Activated CD4-positive, CD25-positive, alpha-beta regulatory T cell treated with anti-CD3 and anti-CD28 coated beads, Interleukin-2, amount 50 U/mL, for 24 hours (primary cell): ENCODE measurements at regions not wholly inside any gene's neighbourhood (a gene's known extent, or its start where the extent isn't known, plus 50 kb on each side); places are given as distances from the start of the nearest gene placed in this dataset.

Source experiments
- ATAC-seq, 2 donors: fragments of 150-1000 bp; cut with Tn5 transposase; one replicate each; pipeline ENCODE4 v1.10.0; 2021; ENCODE audit warnings: mild to moderate bottlenecking in 1 of 2, moderate library complexity in 1 of 2

DNA sequence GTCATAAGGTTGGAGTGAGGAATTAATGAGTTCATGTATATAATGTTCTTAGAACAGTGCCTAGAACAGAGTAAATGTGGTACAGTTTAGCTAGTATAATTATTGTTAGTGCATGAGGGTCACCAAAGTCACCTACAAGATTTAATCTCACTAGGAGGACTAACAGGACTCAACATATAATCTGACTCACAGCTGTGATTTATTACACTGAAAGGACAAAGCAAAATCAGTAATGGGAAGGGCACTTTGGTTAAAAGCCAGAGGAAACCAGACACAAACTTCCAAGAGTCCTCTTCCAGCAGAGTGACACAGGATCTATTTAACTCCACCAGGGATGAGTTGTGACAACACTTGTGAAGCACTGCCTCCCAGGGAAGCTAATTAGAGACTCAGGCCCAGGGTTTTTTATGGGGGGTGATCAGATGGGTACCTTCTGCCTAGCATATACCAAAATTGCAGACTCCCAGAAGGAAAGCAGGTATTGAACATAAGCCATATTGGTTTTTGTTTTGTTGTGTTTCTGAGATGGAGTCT lies 341.2 kb upstream of the DACH1 start:
- no peak for ATAC-seq

GRCh38 chr13:72205773-72206172 lies 338.8 kb upstream of the DACH1 start:
- ATAC-seq, result no peak

DNA sequence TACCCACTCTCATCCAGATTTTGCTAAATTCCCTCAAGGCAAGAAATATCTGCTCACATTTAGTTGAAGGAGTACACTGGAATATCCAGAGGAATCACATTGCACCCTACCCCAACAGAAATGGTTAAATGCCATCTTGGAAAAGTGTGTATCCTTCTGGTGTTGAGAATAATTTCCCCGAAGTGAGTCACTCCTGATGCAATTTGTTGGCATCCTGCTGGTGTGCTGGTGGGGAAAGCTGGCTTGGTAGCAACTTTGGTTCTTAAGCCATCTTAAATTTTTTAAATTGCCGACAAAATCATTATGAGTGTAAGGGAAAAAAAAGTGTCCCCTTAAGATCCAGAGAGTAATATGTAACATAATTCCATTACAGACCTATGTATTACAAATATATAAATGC lies 337.3 kb upstream of the DACH1 start:
- no peak for ATAC-seq

GRCh38 chr13:72201726-72202125 lies 334.7 kb upstream of the DACH1 start:
- ATAC-seq, result no peak

DNA sequence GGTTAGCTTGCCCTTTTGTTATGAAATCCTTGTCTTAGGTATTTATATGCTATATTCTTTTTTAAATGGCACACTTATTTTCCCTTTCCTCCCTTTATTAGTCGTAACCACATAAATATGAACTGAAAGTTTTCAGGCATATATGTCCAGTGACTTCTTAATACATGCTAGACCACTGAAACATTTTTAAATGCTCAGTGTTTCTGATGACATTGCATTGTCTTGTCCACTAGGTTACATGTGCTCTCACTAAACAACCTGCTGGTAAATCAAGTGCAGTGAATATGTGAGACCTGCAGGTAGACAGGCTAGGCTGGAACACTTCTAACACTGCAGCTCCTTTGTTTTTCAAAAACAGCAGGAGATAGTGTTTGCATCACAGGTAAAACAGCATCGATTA lies 332.6 kb upstream of the DACH1 start:
- ATAC-seq, result no peak

DNA sequence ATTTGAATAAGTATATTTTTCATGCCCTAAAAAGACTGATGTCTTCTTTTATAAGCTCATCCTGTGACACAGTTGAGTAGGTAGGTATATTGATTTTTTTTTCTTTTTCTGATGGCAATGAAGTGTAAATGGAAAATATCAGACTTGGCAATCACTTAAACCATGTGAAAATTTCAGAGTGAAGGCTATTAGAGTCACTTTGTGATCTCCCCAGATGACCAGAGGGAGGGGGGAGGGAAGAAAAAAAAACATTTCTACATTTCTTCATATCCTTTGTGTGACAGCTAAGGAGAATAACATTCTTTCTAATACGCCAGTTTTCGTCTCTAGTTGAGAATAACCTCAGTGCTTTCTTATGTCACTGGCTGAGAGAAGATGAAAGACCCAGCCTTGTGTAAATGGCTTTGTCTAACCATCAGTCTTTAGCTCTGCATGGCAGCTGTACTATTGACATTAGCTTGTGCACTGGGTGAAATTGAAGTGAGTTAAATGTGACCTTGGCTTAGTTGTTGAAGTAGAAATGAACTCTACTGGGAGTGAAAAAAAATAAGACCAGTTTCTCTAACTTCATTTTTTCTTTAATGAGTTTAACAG lies 332.1 kb upstream of the DACH1 start:
- no peak for ATAC-seq

- no peak for ATAC-seq
Measured at GRCh38 chr13:72198042-72198441, 331.0 kb upstream of the DACH1 start.

DNA sequence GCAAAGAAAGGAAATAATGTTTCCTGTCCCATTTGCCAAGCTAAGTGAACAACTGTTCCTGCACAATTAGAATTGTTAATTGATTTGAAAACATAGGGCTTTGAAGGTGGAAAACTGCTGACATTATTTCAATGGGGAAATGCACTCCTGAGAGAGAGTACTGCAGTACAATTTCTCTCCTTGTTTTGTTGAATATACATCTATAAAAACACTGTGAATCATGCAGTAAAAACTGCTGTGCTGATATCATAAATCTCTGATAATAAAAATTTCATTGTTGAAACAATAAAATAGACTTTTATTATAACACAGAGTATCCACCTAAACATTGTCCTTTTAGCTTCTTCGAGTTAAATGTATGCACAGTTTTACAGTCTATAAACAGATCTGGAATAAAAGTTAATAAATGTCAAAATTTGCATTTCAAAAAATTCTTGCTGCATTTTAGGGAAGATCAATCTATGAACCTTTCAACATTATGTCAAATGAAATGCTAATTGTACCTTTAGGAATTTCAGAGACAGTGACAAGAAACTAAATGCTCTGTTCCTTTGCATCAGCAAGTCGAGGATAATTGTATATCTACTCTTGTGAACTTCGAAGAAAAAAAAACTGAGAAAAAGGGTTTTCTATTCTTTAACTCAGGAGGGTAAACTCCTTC lies 328.2 kb upstream of the DACH1 start:
- no peak for ATAC-seq

DNA sequence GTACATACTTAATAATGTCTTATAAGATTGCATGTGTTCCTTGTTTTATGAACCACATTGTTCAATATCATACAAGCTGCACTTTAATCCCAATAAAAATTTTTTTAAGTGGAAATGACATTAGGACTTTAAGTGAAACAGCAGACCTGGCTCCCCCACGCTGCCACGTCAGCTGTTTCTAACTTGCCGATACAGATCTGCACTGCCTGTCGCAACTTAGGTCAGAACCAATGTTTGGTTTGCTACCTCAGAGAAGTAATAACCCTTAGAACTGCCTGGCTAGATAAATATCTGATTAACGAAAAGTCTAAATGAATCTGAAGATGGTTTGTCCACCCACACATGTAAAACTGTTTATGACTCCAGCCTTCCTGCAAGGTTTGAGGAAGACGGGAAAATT lies 327.5 kb upstream of the DACH1 start:
- no peak for ATAC-seq

DNA sequence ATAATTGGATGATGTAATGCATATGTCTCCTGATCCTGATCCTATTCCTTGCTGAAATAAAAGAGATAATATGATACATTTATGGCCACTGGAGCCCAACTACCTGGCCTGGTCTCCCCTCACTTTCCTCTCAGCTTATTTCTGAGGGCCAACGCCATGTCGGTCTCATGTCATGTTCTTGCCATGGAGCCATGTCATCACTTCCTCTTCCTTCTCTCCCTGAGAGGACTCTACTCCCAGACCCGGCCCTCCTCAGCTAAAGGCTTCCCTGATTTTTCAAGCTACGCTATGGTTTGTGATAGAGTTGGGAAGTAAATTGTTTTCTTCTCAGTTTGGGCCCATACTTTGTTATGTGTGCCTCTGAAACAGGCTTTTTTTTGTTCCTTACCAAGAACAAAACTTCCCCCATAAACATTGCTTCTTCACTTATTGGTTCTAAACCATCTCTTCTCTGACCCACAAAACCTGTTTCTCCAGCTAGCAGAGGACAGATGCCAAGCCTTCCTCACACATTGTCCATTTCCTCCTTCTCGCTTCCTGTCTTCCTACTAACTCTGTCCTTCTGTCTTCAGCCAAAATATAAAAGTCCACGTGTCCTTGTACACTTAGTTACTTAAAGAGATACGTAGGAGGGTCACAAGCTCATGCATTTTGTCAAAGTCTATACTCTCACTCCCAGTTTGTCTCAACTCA lies 319.9 kb upstream of the DACH1 start:
- no peak for ATAC-seq

- ATAC-seq, result no peak
Measured at GRCh38 chr13:72185776-72186175, 318.8 kb upstream of the DACH1 start.

GRCh38 chr13:72181661-72182060 lies 314.7 kb upstream of the DACH1 start:
- no peak for ATAC-seq

DNA sequence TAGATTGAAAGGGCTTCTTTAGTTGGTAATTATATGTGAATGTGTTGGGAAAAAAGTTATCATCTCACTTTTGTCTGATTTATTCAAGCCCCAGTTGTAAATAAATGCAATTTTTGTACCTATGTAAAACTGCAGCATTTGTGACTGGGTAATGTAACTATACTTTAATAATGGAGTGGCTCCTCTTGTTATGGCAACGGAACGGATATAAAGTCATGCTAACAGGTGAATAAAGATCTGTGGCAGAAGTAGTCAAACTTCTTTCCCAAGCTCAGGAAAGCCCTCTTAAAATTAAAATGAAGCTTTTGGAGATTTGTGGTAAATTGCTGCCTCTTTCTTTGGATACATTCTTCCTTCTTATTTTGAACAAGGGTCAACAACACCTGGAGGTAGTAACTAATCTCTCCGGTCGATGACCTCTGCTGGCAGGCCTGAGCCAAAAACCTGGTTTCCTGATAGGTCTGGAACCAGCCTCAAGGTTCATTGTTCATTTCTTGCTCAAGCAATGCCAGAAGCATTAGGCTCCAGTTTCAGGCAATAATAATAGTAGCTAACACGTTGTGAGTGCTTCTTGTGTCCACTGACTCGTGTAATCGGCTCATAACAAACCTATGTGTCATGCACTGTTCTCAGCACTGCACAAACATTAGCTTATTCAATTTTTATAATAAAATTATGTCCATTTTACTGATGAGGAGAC lies 313.4 kb upstream of the DACH1 start:
- ATAC-seq, result no peak

- no peak for ATAC-seq
Measured at GRCh38 chr13:72174549-72174948, 307.5 kb upstream of the DACH1 start.

DNA sequence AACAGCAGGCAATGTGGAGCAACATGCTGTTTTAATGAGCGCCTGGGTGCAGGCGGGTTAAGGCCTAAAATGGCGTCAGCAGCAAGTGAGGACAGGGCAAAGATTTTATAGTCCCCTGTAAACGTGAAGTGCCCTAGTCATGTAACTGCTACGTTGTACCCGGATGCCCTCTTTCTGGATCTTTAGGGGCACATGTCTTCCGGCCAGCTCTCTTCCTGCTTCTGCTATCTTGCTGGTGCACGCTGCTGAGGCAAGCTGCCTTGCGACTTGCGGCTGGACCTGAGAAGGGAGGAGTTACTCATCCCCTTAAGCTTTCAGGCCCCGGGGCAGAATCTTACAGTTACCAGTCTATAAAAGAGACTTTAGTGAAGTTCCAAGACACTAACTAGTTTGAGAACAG lies 303.6 kb upstream of the DACH1 start:
- no peak for ATAC-seq

- ATAC-seq, result no peak
Measured at GRCh38 chr13:72168126-72168855, 301.3 kb upstream of the DACH1 start.

- ATAC-seq, result no peak
Measured at GRCh38 chr13:72166102-72166650, 299.2 kb upstream of the DACH1 start.

GRCh38 chr13:72165276-72165675 lies 298.3 kb upstream of the DACH1 start:
- no peak for ATAC-seq

DNA sequence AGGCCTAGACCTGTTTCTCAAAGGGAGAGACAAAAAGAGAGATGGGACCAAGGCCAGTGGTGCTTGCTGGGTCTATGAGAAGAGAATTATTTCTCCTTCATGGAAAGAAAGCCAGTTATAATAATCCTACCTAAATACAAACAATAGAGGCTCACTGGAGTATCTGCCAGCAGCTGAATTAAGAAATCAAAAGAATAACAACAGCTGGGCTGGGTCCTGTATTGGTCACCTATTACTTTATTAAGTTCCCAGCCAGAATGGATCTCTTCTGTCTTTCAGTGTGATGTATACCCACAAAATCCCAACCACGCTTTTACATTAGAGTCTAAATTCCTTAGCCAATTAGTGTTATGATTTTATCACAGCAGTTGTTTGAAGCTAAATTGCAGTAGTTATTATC lies 297.8 kb upstream of the DACH1 start:
- ATAC-seq, result no peak

- no peak for ATAC-seq
Measured at GRCh38 chr13:72163678-72164077, 296.7 kb upstream of the DACH1 start.

- no peak for ATAC-seq
Measured at GRCh38 chr13:72160977-72161376, 294.0 kb upstream of the DACH1 start.

- no peak for ATAC-seq
Measured at GRCh38 chr13:72156760-72157159, 289.8 kb upstream of the DACH1 start.
